Skeletal muscle satellite cell (primary cell): ENCODE measurements at regions not wholly inside any gene's neighbourhood (a gene's known extent, or its start where the extent isn't known, plus 50 kb on each side); places are given as distances from the start of the nearest gene placed in this dataset.
"Not testable (repeated sequence)": the region's sequence is repeated elsewhere in the genome, so short reads cannot be mapped to it uniquely, and the experiment has no call there.

Experiments
- H3K27me3 ChIP-seq: 2 replicates; pipeline ENCODE4 v1.7.0; 2013; ENCODE audit warnings: low read length; ENCODE audit not compliant: control insufficient read depth, insufficient read depth
- H3K36me3 ChIP-seq: 2 replicates; pipeline ENCODE4 v1.7.0; 2013; ENCODE audit warnings: mild to moderate bottlenecking, control low read depth, low read length; ENCODE audit not compliant: insufficient read depth
- H3K4me1 ChIP-seq: 2 replicates; pipeline ENCODE4 v1.7.0; 2013; ENCODE audit warnings: low read length; ENCODE audit not compliant: control insufficient read depth, insufficient read depth
- H3K4me2 ChIP-seq: 2 replicates; pipeline ENCODE4 v1.7.0; 2013; ENCODE audit warnings: mild to moderate bottlenecking, low read length
- H3K4me3 ChIP-seq: 2 replicates; pipeline ENCODE4 v1.7.0; 2013; ENCODE audit warnings: low read length
- H3K9ac ChIP-seq: 2 replicates; pipeline ENCODE4 v1.7.0; 2013; ENCODE audit warnings: mild to moderate bottlenecking, low read depth, low read length, moderate library complexity
- H3K9me3 ChIP-seq: replicated peaks from 2 replicates; pipeline ENCODE4 v1.7.0; 2013; ENCODE audit warnings: mild to moderate bottlenecking, control low read depth, low read length
- small RNA-seq: library from RNA; depleted of rRNA; stranded (forward); fragments of <200 nt; gene quantifications from one replicate; pipeline ENCODE3, GENCODE V24; 2012

GRCh38 chr20:29891555-29891954, 1365.9 kb upstream of the DEFB115 start:
- not testable (repeated sequence) for H3K9me3 ChIP-seq, H3K36me3 ChIP-seq, H3K4me3 ChIP-seq, H3K4me1 ChIP-seq, H3K9ac ChIP-seq, H3K4me2 ChIP-seq, H3K27me3 ChIP-seq

Small RNAs in the stretch of these regions (small RNA-seq; reads per million reads assigned to genes)
- gene RF00002, result 1.1 reads per million, percentile 38 among the genes with 10 or more reads in this experiment
